EL (cell line): ENCODE measurements at regions not wholly inside any gene's neighbourhood (a gene's known extent, or its start where the extent isn't known, plus 50 kb on each side); places are given as distances from the start of the nearest gene placed in this dataset.
"Not testable (repeated sequence)": the region's sequence is repeated elsewhere in the genome, so short reads cannot be mapped to it uniquely, and the experiment has no call there.

Experiments used
- DNase-seq: peaks from one replicate; pipeline ENCODE4 v3.0.0-alpha.2; 2016

DNA sequence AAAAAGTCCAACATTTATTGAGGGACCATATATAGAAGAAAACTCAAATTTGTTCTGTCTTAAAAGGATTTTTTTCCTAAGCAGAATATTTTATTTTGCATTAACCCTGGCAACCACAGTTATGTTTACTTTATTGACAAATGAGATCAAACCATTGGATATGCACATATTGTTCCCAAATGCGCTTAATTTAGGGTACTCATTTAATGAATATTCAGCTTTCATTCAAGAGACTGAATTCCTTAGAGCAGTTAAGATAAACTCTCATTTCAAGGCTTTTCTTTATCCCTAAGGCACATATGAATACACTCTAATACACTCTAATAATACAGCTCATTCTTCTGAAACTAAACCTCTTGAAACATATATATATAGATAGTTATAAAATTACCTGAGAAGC is 150.2 kb downstream of the HMHB1 start:
- no peak for DNase-seq

DNA sequence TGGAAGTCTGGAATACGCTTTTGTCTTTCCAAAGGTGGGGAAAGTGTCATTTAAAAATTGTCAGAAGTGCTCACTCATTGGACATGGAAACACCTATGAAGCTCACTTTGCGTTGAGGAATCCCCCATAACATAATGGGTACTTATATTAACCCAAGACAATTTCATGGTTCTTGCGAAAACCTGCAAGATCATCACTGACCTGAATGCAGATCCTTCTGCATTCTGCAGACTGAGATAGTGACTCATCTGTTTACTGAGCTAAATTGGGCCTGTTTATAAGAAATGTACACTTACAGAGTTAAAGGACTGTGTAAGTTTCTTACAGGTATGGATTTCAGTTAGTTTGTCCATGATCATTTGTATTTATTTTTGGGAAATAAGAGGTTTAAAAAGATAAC is 153.0 kb downstream of the HMHB1 start:
- DNase-seq = no peak

DNA sequence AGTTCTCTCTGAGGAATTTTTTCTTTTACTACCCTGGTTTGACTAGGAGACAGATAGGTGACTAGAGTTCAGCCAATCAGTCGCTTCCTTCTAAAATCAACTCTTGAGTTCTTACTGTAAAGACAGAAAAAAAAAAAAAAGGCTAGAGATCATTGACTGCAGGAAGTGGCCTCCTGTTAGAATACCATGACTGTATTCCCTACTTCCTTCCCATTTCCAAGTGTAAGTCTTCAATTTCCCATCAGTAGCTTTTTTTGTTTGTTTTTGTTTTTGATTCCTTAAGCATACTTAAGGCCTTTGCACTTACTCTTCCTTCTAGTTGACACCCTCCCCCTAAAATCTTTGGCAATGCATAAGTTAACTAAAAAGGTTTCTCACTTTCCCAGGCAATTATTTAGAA is 154.3 kb downstream of the HMHB1 start:
- DNase-seq = no peak

DNA sequence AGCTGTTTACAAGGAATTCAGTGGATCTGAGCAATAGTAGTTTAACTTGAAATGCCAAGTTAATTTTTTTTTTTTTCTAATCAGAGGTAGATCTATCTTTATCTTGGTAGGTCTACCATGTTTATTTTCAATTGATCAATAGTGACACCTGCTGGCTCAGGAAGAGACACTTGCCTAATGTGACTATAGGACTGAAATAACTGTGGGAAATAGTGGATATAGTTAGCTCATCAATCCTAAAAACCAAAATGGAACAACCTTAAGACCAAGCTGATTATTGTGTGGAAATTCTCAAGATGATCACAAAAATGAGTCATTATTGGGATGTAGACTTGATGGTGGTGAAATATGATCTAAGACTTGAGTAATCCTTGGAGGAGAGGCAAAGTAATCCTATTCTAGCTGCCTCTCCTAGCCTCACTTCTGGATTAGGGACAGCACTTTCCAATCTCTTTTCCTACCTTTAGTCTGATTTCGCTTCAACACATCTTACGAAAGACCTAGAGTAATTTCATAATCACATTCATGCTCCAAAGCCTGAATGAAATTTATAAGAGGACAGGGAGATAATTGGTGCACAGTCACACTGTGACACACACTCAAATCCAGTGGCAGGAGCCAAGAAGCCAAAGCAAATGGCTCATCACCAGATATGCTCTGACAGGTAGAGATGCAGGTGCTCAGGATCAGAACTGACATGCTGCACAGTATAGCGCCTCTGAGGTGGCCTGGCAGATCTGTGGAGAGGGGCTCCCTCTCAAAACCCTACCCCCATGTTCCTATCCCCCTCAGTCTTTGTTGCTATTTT is 156.3 kb downstream of the HMHB1 start:
- DNase-seq = peak; percentile 79

DNA sequence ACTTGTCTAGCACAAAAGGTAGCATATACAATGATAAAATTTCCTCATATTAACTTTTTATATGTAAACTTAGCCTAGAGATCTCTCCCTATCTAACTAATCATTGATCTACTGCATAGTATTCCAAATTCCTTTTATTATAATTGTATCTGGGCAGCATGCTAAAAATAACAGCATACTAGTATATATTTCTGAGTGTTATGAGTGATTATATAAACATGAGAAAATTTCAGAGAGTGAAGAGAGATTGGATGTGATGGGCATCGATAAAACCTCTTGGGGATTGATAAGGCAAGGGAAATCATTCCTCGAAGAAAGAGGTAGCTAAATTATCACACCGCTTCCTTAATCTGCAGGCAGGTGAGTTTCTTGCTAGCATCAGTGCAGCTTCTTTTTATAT is 158.2 kb downstream of the HMHB1 start:
- DNase-seq = no peak

DNA sequence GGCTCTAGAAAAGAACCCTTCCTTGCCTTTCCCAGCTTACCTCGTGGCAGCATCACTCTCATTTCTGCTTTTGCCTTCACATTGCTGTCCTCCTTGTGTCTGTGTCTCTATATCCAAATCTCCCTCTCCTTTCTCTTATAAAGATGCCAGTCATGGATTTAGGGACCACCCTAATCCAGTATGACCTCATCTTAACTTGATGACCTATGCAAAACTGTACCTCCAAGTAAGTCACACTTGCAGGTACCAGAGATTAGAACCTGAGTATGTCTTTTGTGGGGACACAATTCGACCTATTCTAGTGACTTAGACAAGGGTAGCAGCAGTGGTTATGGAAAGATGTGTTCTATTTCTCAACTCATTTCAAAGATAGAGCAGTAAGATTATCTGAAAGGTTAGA is 160.1 kb downstream of the HMHB1 start:
- no peak for DNase-seq

DNA sequence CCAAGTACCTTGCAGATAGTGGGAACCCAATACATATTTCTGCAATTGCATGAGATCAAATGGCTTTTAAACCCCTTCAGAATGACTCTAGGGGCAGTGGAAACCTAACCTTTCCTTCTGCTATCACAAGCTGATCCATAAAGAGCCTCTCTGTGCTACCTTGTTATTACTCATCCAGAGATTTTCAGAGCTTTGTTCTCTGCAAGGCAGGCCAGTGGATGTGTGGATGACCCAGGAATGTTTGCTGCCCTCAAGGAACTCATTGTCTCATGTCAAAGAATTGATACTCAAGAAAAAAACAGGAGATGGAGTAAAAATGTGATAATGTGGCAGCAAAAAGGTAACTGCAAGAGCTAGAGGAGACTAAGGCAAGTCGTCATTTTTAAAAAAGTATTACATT is 164.1 kb downstream of the HMHB1 start:
- DNase-seq = no peak

DNA sequence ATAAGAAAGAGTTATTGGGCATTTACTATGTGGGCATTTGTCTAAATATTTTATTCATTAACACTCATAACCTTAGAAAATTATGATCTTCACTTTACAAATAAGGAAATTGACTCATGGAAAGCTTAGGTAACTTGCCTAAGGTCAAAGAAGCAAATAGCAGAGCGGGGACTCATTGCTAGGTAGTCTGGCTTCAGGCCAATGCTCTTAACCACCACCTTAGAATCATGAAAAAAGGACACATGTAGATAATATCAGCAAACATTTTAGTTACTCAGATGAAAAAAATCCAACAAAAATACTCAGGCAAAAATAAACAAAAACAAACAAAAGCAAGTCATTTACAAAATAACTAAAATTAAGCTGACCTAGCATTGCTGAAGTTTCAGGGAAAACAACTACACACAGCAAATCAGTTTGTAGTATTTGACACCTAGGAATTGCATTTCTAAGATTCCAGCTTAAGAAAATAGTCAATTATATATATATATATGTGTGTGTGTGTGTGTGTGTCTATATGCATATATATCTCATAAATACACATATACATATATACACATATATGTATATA is 166.0 kb downstream of the HMHB1 start:
- peak; percentile 43 for DNase-seq

DNA sequence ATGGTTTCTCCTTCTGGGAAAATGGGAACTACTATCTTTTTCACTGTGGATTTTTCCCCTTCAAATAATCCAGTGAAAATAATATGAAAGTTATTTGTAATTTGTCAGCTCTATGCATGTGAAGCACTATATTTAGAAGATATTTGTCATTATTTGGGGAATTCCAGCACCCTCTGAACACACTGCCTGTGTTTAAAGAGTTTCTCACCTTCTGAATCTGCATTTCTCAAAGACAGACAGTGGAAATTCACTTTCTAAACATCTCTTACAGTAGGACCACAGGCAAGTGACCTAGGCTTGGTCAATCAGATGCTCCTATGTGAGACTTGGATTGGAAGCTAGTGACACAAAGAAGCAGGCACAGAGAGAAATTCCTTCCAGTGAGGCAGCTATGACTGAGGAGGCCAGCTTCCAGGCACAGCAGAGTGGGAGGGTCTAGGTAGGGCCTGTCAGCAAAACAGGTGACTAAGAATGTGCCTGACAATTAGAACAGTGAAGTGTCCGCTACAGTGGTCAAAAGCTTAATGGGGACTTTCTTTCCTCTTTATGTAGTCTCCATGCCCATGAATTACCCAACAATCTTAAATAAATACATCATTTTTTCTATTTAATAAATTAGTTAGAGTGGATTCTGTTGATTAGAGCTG is 167.2 kb downstream of the HMHB1 start:
- DNase-seq = no peak

DNA sequence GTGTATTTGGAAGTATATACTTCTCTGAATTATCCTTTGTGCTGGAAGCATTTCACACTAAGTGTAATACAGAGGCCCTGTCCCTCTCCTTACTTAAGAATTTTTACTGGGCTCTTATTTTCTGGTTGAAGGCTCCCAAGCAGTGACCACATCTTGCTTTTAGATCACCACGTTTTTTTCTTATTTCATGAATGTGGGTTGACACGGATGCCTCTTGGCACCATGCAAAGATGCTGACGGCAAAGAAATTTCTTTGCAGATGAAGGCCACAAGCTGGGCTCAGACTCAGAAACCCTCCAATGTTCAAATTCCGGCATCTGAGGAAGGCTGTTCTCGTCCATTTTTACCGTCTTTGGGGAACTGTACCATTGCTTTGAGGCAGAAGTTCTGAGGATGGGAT is 168.5 kb downstream of the HMHB1 start:
- no peak for DNase-seq

DNA sequence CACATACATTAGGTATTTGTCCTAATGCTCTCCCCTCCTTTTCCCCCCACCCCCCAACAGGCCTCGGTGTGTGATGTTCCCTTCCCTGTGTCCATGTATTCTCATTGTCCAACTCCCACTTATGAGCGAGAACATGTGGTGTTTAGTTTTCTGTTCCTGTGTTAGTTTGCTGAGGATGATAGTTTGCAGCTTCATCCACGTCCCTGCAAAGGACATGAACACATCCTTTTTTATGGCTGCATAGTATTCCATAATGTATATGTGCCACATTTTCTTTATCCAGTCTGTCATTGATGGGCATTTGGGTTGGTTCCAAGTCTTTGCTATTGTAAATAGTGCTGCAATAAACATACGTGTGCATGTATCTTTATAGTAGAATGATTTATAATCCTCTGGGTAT is 171.0 kb downstream of the HMHB1 start:
- DNase-seq = not testable (repeated sequence)

DNA sequence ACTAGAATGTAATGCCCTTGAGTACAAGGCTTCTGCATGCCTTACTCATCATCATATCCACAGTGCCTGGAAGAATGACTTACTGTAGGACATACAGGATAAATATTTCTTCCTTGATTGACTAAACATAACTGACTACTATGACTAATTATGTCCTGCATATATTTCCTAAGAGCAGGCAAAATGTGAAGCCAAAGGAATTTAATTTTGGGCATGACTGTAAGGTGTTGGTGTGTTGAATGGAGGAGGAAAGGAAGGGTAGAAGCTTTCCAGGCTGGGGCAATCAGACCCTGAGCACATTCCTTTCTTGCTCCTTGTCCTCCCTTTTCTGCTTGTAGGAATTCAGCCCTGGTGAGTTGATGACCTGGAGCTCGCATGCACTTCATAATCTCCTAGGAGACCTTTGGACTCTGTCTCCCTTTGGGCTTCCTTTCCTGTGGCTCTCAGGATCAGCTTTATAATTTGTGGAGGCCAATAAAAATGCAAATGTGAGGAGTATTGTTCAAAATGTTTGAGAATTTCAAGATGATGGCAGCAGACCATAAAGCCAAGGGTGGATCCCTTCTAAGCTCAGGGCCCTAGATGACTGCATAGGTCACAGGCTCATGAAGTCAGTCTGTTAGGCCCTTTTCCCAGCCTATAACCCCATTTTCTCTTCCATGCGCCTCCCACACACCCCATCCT is 174.0 kb downstream of the HMHB1 start:
- DNase-seq = peak; percentile 90

DNA sequence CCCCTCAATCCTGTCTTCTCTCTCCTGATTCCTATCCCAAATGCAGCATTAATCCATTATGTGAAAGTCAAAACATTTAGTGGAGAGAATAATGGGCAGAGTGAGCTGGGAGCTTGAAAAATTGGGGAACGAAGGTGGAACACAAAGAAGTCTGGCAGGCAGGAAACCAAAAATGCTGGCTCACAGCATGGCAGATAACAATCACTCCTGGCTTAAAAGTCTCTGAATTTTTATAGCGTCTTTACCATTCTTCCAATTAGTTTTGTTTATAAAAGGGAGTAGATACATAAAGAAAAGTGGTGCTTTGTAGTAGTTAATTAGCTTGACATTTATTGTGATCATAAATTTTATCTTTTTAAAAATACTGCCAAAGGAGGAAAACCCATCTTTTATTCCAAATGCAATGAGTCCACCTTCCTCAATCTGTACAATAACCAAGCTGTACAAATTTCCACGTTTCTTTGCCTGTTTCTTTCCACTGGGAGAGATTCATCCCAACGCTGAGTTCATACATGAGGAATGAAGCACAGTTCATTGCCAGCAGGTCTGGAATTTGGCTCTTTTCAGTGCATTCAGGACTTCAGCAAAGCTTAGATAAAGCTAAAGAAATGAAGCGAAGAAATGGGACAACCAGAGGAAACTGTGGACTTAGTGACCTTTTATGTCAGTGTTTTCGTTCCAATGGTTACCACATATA is 174.7 kb downstream of the HMHB1 start:
- DNase-seq = peak; percentile 83

DNA sequence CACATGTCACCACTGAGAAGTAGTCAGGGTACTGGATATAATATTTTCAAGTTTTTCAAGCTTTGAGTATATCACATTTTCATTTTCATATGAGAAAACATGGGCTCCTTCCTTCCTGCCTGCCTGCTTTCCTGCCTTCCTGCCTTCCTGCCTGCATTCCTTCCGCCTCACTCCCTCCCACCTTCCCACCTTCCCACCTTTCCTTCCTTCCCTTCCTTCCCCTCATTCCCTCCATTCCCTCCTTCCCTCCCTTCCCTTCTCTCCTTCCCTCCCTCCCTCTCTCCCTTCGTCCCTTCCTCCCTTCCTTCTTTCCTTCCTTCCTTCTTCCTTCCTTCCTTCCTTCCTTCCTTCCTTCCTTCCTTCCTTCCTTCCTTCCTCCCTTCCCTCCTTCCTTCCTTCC is 175.3 kb downstream of the HMHB1 start:
- DNase-seq = no peak

DNA sequence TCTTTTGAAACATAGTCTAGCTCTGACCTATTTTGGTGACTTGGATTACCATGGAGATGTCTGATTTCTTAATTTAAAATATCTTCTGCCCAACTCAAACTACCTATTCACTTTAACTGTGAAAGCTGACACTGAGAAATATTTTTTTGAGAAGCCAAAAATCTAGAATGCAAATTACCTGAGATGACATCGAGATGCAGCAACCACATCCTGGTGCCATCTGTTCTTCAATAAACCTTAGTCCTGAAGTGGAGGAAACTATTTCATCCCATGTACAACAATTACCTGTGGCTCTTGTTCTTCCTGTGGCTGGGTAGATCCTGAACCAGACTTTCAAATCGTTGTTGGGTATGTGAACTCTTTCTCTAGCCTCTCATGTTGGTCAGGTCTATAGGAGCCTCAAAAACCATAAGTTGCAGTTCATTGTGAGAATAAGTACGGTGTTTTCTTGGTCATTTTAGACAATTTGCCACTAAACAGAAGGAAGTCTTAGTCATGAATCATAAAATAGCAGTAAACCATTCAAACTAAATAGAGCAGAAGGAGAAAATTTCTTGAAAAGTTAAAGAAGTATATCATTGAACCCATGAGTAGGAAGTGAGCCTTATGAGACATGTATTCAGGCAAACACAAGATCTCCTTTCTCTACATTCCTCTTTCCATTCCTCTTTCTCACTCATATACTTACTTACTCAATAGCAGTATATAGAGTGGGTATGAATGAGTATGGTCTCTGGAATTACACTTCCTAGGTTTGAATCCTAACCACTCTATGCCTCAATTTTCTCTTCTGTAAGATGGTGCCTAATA is 176.0 kb downstream of the HMHB1 start:
- DNase-seq = no peak

DNA sequence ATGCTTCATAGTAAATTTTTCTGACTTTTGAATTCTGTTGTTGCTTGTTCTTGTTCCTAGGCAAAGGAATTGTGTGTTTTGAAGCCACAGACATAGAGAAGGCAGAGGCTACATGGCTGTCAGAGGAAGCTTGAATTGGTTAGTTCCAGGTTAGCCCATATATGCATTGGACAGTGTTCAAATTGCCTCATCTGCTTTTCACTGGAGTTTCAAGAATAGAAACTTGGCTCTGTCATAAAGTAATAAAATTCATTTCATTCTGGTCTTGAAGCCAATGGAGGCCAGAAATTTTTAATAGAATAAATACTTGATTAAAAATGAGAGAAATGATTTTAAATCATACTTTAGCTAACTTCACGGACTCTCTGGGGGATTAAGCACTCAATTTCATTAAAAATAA is 178.0 kb downstream of the YIPF5 start:
- no peak for DNase-seq

DNA sequence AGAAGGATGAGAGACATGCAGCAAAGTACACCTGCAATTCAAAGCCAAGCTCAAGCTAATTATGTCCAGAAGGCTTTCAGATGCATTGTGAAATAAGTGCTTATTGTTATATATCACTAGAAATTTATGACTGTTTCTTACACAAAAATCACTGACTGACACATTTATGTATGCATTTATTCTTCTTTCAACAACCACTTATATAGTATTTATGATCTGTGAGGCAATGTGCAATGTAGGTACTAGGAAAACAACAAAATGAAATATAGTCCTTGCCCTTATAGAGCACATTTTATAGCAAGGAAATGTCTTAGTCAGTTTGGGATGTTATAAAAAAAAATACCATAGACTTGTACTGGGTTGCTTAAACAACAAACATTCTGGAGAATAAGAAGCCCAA is 167.6 kb downstream of the YIPF5 start:
- no peak for DNase-seq

DNA sequence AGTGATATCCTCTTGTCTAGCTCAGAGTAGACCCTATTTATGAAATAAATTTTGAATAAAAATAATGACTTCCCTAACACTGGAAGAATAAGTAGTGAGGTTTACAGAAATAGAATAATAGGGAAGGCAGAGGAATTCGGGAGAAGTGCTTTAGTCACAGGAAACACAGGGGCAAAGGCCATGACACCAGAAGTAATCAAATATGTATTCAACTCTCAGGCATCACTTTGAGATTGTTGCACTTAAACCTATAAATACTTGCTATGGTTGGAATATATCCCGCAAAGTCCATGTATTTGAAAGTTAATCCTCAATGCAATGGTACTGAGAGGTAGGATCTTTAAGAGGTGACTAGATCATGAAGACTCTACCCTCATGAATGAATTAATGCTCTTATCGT is 166.8 kb downstream of the YIPF5 start:
- peak; percentile 7 for DNase-seq

DNA sequence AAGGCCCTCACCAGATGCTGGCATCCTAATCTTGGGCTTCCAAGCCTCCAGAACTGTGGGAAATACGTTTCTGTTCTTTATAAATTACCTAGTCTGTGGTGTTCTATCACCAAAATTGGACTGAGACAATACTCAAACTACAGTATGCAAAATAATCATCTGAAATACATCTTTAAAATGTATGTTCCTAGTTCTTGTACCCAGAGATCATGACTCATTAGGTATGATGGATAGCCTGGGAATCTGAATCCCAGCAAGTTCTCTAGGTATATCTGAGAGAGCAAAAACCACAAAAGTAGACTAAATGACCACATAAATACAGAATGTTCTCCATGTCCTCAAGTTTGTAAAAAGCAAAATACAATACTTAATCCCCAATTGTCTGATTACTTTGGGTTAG is 166.3 kb downstream of the YIPF5 start:
- DNase-seq = peak; percentile 21

DNA sequence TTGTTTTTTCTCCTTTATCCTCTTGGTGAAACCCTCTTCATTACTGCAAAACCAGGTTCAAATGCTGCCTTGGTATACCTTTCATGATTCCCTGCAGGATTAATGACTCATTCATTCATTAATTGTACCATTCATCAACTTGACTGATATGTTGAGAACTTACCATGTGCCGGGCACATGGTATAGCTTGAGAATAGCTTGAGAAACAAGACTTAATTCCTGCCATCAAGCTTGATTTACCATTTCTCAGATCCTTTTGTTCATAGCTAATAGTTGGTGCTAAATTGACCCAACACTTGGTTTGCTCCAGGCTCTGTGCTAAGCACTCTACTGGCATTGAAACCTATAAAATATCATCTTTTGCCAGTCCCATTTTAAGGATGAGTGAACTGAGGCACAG is 165.7 kb downstream of the YIPF5 start:
- no peak for DNase-seq

DNA sequence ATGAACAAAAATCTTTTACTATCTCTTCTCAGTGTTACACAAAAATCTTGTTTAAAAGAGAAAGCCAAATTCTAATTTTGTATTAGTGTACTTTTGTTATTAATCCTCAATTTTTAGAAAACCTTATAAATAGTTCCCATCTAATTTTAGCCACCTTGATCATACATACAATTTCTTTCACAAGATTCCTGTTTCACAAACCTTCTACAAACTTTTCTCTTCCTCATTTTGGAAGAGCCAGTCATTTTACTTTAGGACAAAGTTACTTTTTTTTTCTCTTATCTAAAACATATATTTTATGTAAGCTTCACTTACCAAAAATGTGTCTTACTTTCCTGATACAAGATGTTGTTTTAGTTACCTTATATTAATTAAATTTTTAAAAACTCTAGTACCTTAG is 161.3 kb downstream of the YIPF5 start:
- DNase-seq = no peak

DNA sequence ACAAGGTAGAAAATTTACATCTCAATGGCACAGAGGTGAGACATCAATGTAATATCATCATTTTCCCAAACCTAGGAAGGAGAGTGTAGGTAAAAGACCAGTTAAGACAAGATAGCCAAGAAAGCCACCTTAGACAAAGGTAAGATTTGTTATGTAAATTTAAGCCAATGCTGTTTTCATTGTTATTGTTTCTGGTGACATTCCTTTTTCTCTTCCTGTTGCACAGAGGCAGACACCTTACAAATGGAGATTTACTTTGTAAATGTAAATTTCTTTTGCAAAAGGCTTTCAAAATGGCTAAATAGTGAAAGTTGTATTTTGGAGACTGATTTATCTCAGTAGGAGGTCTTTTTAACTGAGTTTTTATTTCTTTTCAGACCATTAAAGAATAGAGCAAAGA is 159.1 kb downstream of the YIPF5 start:
- no peak for DNase-seq
